ENCODE measurements at regions not wholly inside any gene's neighbourhood (a gene's known extent, or its start where the extent isn't known, plus 50 kb on each side); places are given as distances from the start of the nearest gene placed in this dataset.

GRCh38 chr18:31248783-31249521, 69.0 kb upstream of the DSG1 start:
- DNase-seq = no peak

GRCh38 chr18:31250902-31251301, 67.1 kb upstream of the DSG1 start:
- DNase-seq = no peak

- no peak for DNase-seq
These were observed 65.4 kb upstream of the DSG1 start for GRCh38 chr18:31252522-31252921.

GRCh38 chr18:31255953-31256352, 62.0 kb upstream of the DSG1 start:
- DNase-seq = no peak

GRCh38 chr18:31258789-31259188, 59.2 kb upstream of the DSG1 start:
- no peak for DNase-seq

GRCh38 chr18:31261792-31262582, 56.0 kb upstream of the DSG1 start:
- no peak for DNase-seq

- DNase-seq = no peak
These were observed 50.0 kb upstream of the DSG1 start for GRCh38 chr18:31267823-31268481.
